22Rv1 (cell line): ENCODE measurements at regions not wholly inside any gene's neighbourhood (a gene's known extent, or its start where the extent isn't known, plus 50 kb on each side); places are given as distances from the start of the nearest gene placed in this dataset.

Experiments used
- H3K27ac ChIP-seq: fragments of 450-650 bp; 2 replicates; pipeline ENCODE4 v1.5.1; 2017
- CTCF ChIP-seq: fragments of 450-650 bp; IDR thresholded peaks from 2 replicates; pipeline ENCODE4 v1.5.1; 2017; ENCODE audit warnings: mild to moderate bottlenecking
- ZFX ChIP-seq: fragments of 450-650 bp; IDR thresholded peaks from 2 replicates; pipeline ENCODE4 v1.6.1; 2017; ENCODE audit warnings: antibody characterized with exemption, borderline replicate concordance

DNA sequence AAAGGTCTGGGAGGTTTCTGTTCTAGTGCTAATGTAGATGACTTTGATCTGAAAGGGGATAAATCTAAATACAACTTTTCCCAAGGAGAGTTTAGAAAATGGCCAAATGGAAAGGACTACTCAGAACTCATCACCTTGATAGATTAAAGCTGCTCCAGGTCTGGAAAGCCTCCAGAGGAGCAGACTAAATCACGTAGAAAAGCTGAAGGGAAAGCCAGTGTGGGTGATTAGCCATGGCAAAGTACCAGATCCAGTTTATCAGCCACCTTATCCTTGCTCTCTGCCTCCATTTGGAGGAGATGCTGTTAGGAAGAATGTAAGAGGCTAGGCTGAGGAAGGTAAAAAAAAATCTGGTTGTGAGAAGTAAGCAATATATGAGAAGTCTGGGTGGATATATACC lies 120.7 kb upstream of the RAI14 start:
- TF ChIP-seq ZFX, result no peak
- TF ChIP-seq CTCF, result no peak
- no peak overlapping the region for H3K27ac ChIP-seq

GRCh38 chr5:34535944-34536623 lies 120.0 kb upstream of the RAI14 start:
- H3K27ac ChIP-seq, result no peak overlapping the region

DNA sequence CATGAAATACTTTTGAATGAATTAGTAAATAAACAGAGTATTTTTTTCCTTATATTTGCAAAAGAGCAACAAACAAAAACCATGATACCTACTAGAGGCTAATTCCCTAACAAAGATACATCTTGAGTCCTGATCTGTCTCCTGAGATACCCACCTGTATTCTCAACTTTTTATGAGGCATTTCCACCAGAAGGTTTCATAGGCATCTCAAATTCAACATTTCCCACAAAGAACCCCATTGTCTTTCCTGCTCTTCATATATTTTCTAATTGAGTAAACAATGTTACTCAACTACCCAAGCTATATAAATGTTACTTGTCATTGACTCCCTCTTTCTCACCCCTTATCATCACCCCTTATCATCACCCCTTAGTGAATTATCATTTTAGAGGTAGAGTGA lies 119.4 kb upstream of the RAI14 start:
- TF ChIP-seq ZFX, result no peak
- TF ChIP-seq CTCF, result no peak
- H3K27ac ChIP-seq, result no peak overlapping the region

More at GRCh38 chr5:34535944-34536623, 120.0 kb upstream of the RAI14 start:
- TF ChIP-seq CTCF (no peak), ZFX (no peak)

GRCh38 chr5:34538026-34538672 lies 118.0 kb upstream of the RAI14 start:
- H3K27ac ChIP-seq, result no peak overlapping the region
- peak; percentile 48 for TF ChIP-seq CTCF
- TF ChIP-seq ZFX, result no peak

GRCh38 chr5:34539183-34539582 lies 116.9 kb upstream of the RAI14 start:
- H3K27ac ChIP-seq, result no peak overlapping the region
- TF ChIP-seq ZFX, result no peak
- TF ChIP-seq CTCF, result no peak

- no peak for TF ChIP-seq CTCF
- no peak for TF ChIP-seq ZFX
- no peak overlapping the region for H3K27ac ChIP-seq
These were observed 115.1 kb upstream of the RAI14 start for GRCh38 chr5:34541067-34541466.

DNA sequence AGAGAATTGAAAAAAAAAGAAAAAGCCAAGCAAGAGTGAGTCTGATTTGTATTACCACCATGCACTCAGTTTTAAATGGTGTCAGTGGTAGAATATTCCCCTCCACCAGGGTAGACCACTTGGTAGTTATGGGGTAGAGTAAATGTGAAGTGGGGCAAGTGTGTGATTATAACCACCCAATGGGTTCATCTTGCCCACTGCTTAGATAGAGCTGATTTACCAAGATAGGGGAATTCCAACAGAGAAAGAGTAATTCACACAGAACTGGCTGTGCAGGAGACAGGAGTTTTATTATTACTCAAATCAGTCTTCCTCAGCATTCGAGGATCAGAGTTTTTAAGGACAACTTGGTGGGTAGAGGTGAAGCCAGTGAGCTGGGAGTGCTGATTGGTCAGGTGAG lies 113.3 kb upstream of the RAI14 start:
- no peak overlapping the region for H3K27ac ChIP-seq
- TF ChIP-seq CTCF, result no peak
- TF ChIP-seq ZFX, result no peak
